ENCODE measurements at regions not wholly inside any gene's neighbourhood (a gene's known extent, or its start where the extent isn't known, plus 50 kb on each side); places are given as distances from the start of the nearest gene placed in this dataset.
"Not testable (repeated sequence)": the region's sequence is repeated elsewhere in the genome, so short reads cannot be mapped to it uniquely, and the experiment has no call there.

DNA sequence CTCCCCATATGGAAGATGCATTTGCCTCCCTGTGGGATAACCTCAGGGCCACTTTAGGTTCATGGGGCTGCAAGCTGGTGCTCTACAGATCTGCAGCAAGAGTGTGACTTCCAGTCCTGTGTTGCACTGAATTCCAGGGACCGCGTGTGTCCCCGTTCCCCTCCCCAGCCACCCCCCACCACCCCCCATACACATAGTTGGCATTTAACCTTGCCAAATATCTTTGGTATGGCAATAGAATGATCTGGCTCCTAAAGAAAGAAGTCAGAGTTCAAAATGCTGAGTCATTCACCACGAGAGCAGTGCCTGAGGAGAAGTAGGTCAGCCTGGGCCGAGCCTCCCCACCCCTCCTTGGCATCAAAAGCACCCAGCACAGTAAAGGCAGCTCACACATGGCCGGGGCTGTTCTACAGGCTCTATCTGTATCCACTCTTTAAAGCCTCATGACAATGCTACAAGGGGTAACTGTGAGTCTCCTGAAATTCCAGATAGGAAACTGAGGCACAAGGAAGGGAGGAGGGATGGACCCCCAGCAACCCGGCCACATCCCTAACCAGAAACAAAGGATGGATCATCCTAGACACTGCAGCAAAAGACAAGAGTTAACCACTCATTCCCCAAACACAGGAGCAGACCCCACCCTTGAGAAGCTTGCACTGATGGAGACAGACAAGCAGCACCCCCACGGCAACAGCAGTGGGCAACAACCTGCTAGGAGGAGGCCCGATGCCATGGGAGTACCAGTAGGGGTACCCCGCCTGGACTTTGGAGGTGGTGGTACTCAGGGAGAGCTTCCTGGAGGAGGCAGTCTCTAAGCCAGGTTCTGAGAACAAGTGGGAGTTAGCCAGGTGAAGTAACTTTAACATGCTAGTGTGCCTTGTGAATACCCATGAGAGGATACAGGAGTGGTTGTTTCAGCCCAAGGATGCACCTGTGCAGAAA, 70.3 kb upstream of the NANOS1 start:
- DNase-seq (peak; percentile 50 to 76 (median 67)), ATAC-seq (peak; percentile 90)
- H3K9me3 ChIP-seq = no peaks in the 10 kb centered on the region
- 42% methylated on average over 8 to 10 of the region's 10 CpGs for WGBS, 2 donors
- no peaks in the 10 kb centered on the region for H3K36me3 ChIP-seq (replicated peaks in 1 of 2; ENCODE audit: insufficient read depth in 1 of 2, low read depth in 2 of 2)
- H3K4me1 ChIP-seq = peaks cover 7% of the 10 kb centered on the region
- no peak for TF ChIP-seq POLR2A (IDR thresholded peaks at IDR 0.05)
- TF ChIP-seq, protein P1, sequence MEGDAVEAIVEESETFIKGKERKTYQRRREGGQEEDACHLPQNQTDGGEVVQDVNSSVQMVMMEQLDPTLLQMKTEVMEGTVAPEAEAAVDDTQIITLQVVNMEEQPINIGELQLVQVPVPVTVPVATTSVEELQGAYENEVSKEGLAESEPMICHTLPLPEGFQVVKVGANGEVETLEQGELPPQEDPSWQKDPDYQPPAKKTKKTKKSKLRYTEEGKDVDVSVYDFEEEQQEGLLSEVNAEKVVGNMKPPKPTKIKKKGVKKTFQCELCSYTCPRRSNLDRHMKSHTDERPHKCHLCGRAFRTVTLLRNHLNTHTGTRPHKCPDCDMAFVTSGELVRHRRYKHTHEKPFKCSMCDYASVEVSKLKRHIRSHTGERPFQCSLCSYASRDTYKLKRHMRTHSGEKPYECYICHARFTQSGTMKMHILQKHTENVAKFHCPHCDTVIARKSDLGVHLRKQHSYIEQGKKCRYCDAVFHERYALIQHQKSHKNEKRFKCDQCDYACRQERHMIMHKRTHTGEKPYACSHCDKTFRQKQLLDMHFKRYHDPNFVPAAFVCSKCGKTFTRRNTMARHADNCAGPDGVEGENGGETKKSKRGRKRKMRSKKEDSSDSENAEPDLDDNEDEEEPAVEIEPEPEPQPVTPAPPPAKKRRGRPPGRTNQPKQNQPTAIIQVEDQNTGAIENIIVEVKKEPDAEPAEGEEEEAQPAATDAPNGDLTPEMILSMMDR (IDR thresholded peaks at IDR 0.05) = no peak
- H3K4me3 ChIP-seq = no peak overlapping the region
- H3K27me3 ChIP-seq = no peaks in the 10 kb centered on the region
- no peak overlapping the region for H3K27ac ChIP-seq
- intact Hi-C loops (cut with DNase I) = no loop called here

DNA sequence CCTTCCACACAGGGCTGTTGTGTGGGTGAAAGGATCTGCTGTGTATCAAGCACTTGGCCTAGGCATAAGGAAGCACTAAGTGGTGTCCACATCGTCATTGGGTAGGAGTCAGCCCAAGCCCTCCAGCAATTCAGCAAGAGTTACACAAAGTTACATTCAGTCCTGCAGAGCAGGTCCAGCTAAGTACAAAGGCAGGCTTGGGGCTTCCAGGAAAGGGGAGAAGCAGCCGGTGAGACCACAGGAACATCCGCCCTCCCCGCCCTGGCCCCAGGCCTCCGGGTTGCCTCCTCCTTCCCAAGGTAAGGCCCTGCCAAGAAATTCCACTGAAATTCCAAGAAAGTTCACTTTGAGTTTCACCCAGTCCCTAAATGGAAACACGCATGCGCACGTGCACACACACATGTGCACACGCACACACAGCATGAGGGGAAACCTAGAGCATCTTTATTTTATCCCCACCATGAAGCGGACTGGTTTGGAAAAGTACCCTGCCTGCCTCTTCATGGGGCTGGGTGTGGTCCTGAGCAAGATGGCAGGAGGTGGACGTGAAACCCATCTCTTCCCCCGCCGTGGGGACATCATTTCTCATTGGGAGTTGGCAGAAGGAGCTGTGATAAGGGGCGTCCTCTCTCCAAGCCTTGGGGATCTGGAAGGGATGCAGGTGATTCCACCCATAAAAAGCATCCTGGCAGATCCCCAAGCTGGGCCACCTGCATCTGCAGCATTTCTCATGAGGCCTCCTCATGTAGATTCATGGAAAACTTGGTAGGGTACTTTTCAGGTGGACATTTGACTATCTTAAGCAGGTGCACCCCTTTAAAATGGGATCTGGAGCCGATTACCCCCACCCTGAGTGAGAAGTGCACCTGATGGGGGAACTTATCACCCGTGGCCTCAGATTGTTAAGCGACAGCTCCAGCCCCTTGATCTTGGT, 69.1 kb upstream of the NANOS1 start:
- TF ChIP-seq, protein P1 (IDR thresholded peaks at IDR 0.05) = no peak
- no peak for TF ChIP-seq POLR2A (IDR thresholded peaks at IDR 0.05)
- no peak overlapping the region for H3K27ac ChIP-seq
- no peaks in the 10 kb centered on the region for H3K9me3 ChIP-seq
- peak in 1 of 4 donors; percentile 22 for DNase-seq
- no peak overlapping the region for H3K4me3 ChIP-seq
- no peak for ATAC-seq
- no peaks in the 10 kb centered on the region for H3K27me3 ChIP-seq
- peaks cover 7% of the 10 kb centered on the region for H3K4me1 ChIP-seq
- WGBS, 2 donors = 75 to 83% methylated on average over 15 to 17 of the region's 17 CpGs
- intact Hi-C loops (cut with DNase I) = no loop called here
- H3K36me3 ChIP-seq (replicated peaks in 1 of 2; ENCODE audit: insufficient read depth in 1 of 2, low read depth in 2 of 2) = no peaks in the 10 kb centered on the region

DNA sequence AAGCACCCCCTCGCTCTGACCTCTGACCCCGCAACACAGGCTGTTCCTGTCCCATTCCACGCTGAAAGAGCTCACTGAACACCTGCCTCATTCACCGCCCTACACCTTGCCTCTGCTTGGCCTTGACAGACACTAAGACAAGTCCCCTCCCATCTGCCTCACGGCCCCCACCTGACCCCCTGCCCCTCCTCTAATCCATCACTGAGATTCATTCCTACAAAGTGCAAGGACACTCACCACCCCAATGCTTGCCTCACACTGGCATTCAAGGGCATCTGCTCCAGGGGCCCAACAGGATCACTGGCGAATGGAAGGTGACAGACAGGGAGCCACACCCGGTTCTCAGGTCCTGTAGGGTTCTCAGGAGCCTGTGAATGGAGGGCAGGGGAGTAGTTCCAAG, 68.1 kb upstream of the NANOS1 start:
- 72 to 73% methylated on average over 7 of the region's 7 CpGs for WGBS, 2 donors
- TF ChIP-seq, protein P1 (IDR thresholded peaks at IDR 0.05) = no peak
- no peak for TF ChIP-seq POLR2A (IDR thresholded peaks at IDR 0.05)
- intact Hi-C loops (cut with DNase I) = no loop called here
- ATAC-seq (no peak), DNase-seq (no peak)
- no peaks in the 10 kb centered on the region for H3K27me3 ChIP-seq
- H3K9me3 ChIP-seq = no peaks in the 10 kb centered on the region
- H3K36me3 ChIP-seq (replicated peaks in 1 of 2; ENCODE audit: insufficient read depth in 1 of 2, low read depth in 2 of 2) = no peaks in the 10 kb centered on the region
- no peak overlapping the region for H3K4me3 ChIP-seq
- no peak overlapping the region for H3K27ac ChIP-seq
- H3K4me1 ChIP-seq = peaks cover 7% of the 10 kb centered on the region

DNA sequence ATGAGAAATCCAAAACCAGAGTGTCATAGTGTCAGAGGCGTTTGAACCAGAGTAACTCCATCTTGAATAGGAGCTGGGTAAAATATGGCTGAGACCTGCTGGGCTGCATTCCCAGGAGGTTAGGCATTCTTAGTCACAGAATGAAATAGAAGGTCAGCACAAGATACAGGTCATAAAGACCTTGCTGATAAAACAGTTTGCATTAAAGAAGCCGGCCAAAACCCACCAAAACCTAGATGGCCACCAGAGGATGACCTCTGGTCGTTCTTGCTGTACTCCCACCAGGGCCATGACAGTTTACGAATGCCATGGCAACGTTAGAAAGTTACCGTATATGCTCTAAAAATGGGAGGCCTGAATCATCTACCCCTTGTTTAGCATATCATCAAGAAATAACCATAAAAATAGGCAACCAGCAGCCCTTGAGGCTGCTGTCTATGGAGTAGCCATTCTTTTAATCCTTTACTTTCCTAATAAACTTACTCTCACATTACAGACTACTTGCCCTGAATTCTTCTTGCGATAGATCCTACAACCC, 67.1 kb upstream of the NANOS1 start:
- H3K4me1 ChIP-seq; ATAC-seq; H3K9me3 ChIP-seq; intact Hi-C loops (cut with DNase I); H3K27ac ChIP-seq; DNase-seq; H3K4me3 ChIP-seq; H3K27me3 ChIP-seq; H3K36me3 ChIP-seq (replicated peaks in 1 of 2; ENCODE audit: insufficient read depth in 1 of 2, low read depth in 2 of 2): not testable (repeated sequence)
- WGBS, 2 donors = 61 to 64% methylated on average over 7 of the region's 7 CpGs

DNA sequence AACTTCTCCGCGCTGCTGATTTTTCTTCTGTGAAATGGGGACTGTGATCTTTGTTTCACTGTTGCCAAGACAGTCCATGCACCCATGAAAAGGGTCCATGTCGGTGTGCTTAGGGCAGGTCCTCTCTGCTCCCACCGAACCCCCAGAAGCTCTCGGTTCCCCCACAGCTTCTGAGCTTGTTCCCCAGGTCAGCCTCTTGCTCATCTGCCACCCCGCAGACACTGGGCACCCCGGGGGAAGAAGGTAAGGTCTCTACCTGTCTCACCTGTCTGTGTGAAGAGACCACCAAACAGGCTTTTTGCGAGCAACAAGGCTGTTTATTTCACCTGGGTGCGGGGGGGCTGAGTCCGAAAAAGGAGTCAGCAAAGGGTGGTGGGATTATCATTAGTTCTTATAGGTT, 66.2 kb upstream of the NANOS1 start:
- Histone ChIP-seq H3K27ac (no peak overlapping the region), H3K36me3 (replicated peaks in 1 of 2; ENCODE audit: insufficient read depth in 1 of 2, low read depth in 2 of 2) (no peaks in the 10 kb centered on the region), H3K4me3 (no peak overlapping the region), H3K27me3 (no peaks in the 10 kb centered on the region), H3K9me3 (no peaks in the 10 kb centered on the region), H3K4me1 (peaks cover 7% of the 10 kb centered on the region)
- DNase-seq (no peak), ATAC-seq (no peak)
- intact Hi-C loops (cut with DNase I) = no loop called here
- TF ChIP-seq, protein P1 (IDR thresholded peaks at IDR 0.05) = no peak
- TF ChIP-seq POLR2A (IDR thresholded peaks at IDR 0.05) = no peak
- WGBS, 2 donors = 74 to 80% methylated on average over 10 of the region's 10 CpGs
